ENCODE measurements at regions not wholly inside any gene's neighbourhood (a gene's known extent, or its start where the extent isn't known, plus 50 kb on each side); places are given as distances from the start of the nearest gene placed in this dataset.
A peak's percentile ranks its signal among the peaks of the same experiment; 100 is the strongest.

DNA sequence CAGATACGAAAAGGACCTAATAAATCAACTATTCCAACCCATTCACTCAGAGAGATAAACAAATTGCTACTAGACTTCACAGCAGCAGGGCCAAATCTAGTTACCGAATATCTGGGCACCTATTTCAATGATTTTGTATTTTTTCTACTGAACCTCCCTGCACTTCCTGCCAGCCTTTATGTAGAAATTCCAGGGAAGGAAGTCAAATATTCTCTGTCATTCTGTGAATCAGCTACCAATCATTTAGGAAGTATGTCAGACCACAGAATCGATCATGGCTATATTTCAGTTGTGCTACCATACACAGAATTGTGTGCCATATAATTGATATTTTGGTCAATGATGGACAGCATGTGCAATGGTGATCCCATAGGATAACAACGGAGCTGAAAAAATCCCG lies 109.6 kb upstream of the SPOPL start:
- Histone ChIP-seq H3K36me3 (ENCODE audit: insufficient read depth, low read length, poor library complexity, severe bottlenecking) (no peaks in the 10 kb centered on the region), H3K9me3 (ENCODE audit: low read depth, low read length, poor library complexity, severe bottlenecking) (no peaks in the 10 kb centered on the region), H3K4me3 (ENCODE audit: low read depth, low read length, poor library complexity, severe bottlenecking) (no peak overlapping the region), H3K27me3 (replicated peaks; ENCODE audit: insufficient read depth, low read depth, low read length, poor library complexity) (no peaks in the 10 kb centered on the region), H3K4me1 (ENCODE audit: insufficient read depth, low read length, poor library complexity, severe bottlenecking) (no peaks in the 10 kb centered on the region), H3K27ac (ENCODE audit: low read depth, low read length, poor library complexity, severe bottlenecking) (no peak overlapping the region)
- CTCF ChIA-PET = no interaction called here
- no peak for DNase-seq (ENCODE audit: low spot score)
- no TSS peak for BruUV-seq (replicated peaks)
- intact Hi-C loops (cut with micrococcal nuclease; ENCODE audit: unreplicated experiment) = no loop called here
- TF ChIP-seq EZH2 (IDR thresholded peaks at IDR 0.05; ENCODE audit: borderline replicate concordance, low read depth, low read length, poor library complexity, severe bottlenecking) = no peak
- TF ChIP-seq, protein P1, sequence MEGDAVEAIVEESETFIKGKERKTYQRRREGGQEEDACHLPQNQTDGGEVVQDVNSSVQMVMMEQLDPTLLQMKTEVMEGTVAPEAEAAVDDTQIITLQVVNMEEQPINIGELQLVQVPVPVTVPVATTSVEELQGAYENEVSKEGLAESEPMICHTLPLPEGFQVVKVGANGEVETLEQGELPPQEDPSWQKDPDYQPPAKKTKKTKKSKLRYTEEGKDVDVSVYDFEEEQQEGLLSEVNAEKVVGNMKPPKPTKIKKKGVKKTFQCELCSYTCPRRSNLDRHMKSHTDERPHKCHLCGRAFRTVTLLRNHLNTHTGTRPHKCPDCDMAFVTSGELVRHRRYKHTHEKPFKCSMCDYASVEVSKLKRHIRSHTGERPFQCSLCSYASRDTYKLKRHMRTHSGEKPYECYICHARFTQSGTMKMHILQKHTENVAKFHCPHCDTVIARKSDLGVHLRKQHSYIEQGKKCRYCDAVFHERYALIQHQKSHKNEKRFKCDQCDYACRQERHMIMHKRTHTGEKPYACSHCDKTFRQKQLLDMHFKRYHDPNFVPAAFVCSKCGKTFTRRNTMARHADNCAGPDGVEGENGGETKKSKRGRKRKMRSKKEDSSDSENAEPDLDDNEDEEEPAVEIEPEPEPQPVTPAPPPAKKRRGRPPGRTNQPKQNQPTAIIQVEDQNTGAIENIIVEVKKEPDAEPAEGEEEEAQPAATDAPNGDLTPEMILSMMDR (conservative IDR thresholded peaks at IDR 0.05; ENCODE audit: low read depth, low read length) = no peak
- POLR2A ChIA-PET (ENCODE audit: low non-redundant PET) = no interaction called here

DNA sequence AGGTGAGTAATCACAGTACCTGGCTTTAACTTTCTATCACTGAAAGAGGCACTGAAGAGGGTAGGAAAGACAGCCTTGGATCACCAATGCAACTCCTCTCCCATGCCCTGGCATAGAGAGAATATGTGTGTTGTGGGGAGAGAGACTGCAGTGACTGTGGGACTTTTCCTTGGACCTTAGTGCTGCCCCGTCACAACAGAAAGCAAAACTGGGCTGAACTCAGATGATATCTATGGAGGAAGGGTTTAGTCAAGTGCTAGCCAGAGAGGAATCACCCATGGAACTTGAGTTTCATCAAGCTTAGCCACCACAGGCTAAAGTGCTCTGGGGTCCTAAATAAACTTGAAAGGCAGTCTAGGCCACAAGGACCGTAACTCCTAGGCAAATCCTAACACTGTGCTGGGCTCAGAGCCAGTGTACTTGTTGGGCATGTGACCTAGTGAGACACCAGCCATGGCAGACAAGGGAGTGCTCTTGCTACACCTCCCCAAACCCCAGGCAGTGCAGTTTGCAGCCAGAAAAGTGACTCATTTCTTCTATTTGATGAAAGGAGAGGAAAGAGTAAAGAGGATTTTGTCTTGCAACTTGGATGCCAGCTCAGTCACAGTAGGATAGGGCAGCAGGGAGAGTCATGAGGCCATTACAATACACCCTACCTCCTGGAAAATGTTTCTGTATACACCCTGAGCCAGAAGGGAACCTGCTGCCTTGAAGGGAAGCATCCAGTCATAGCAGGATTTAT lies 105.8 kb upstream of the SPOPL start:
- H3K27me3 ChIP-seq (replicated peaks; ENCODE audit: insufficient read depth, low read depth, low read length, poor library complexity) = no peaks in the 10 kb centered on the region
- H3K4me1 ChIP-seq (ENCODE audit: insufficient read depth, low read length, poor library complexity, severe bottlenecking) = no peaks in the 10 kb centered on the region
- no peaks in the 10 kb centered on the region for H3K9me3 ChIP-seq (ENCODE audit: low read depth, low read length, poor library complexity, severe bottlenecking)
- H3K36me3 ChIP-seq (ENCODE audit: insufficient read depth, low read length, poor library complexity, severe bottlenecking) = no peaks in the 10 kb centered on the region
- intact Hi-C loops (cut with micrococcal nuclease; ENCODE audit: unreplicated experiment) = no loop called here
- H3K4me3 ChIP-seq (ENCODE audit: low read depth, low read length, poor library complexity, severe bottlenecking) = no peak overlapping the region
- no TSS peak for BruUV-seq (replicated peaks)
- peak; percentile 39 for DNase-seq (ENCODE audit: low spot score)
- ChIA-PET CTCF (no interaction called here), POLR2A (ENCODE audit: low non-redundant PET) (no interaction called here)
- TF ChIP-seq EZH2 (IDR thresholded peaks at IDR 0.05; ENCODE audit: borderline replicate concordance, low read depth, low read length, poor library complexity, severe bottlenecking) = no peak
- TF ChIP-seq, protein P1 (conservative IDR thresholded peaks at IDR 0.05; ENCODE audit: low read depth, low read length) = no peak
- H3K27ac ChIP-seq (ENCODE audit: low read depth, low read length, poor library complexity, severe bottlenecking) = no peak overlapping the region

DNA sequence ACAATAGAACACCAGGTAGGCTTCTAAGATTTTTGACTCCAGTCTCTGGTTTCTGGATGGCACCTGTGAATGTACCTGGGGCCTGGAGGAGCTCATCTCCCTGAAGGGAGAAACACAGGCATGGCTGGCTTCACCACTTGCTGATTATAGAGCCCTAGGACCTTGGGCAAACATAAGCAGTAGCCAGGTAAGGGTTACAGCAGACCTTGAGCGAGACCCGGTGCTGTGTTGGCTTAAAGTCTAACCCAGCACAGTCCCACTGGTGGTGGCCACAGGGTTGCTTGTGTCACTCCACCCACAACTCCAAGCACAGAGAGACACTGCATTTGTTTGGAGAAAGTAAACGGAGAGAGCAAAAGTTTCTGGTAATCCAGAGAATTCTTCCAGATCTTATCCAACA lies 104.7 kb upstream of the SPOPL start:
- CTCF ChIA-PET = no interaction called here
- H3K9me3 ChIP-seq (ENCODE audit: low read depth, low read length, poor library complexity, severe bottlenecking) = no peaks in the 10 kb centered on the region
- no TSS peak for BruUV-seq (replicated peaks)

More for the DNA sequence above, 104.7 kb upstream of the SPOPL start:
- no peak for DNase-seq (ENCODE audit: low spot score)
- H3K36me3 ChIP-seq (ENCODE audit: insufficient read depth, low read length, poor library complexity, severe bottlenecking) = no peaks in the 10 kb centered on the region
- no peaks in the 10 kb centered on the region for H3K27me3 ChIP-seq (replicated peaks; ENCODE audit: insufficient read depth, low read depth, low read length, poor library complexity)
- POLR2A ChIA-PET (ENCODE audit: low non-redundant PET) = no interaction called here
- no peaks in the 10 kb centered on the region for H3K4me1 ChIP-seq (ENCODE audit: insufficient read depth, low read length, poor library complexity, severe bottlenecking)
- TF ChIP-seq, protein P1 (conservative IDR thresholded peaks at IDR 0.05; ENCODE audit: low read depth, low read length) = no peak
- no peak for TF ChIP-seq EZH2 (IDR thresholded peaks at IDR 0.05; ENCODE audit: borderline replicate concordance, low read depth, low read length, poor library complexity, severe bottlenecking)
- H3K27ac ChIP-seq (ENCODE audit: low read depth, low read length, poor library complexity, severe bottlenecking) = no peak overlapping the region
- no peak overlapping the region for H3K4me3 ChIP-seq (ENCODE audit: low read depth, low read length, poor library complexity, severe bottlenecking)
- intact Hi-C loops (cut with micrococcal nuclease; ENCODE audit: unreplicated experiment) = no loop called here
